Uterus (tissue), 2 donors: ENCODE measurements at regions not wholly inside any gene's neighbourhood (a gene's known extent, or its start where the extent isn't known, plus 50 kb on each side); places are given as distances from the start of the nearest gene placed in this dataset.

ENCODE experiments used
- CTCF ChIP-seq, 4 experiments: fragments of 200-600 bp in 2 of 4; fragments of 450-650 bp in 2 of 4; sonication (generic) in 2 of 4; IDR thresholded peaks; one replicate each; pipeline ENCODE4 v1.5.1; 2016 to 2019; ENCODE audit warnings: antibody characterized with exemption in 4 of 4, mild to moderate bottlenecking in 2 of 4, moderate library complexity in 1 of 4
- POLR2A ChIP-seq, 2 donors: fragments of 450-650 bp; IDR thresholded peaks; one replicate each; pipeline ENCODE4 v1.6.1; 2016; ENCODE audit warnings: antibody characterized with exemption in 2 of 2, mild to moderate bottlenecking in 1 of 2, moderate library complexity in 1 of 2

- TF ChIP-seq CTCF (IDR thresholded peaks at IDR 0.05) (no peak), POLR2A (IDR thresholded peaks at IDR 0.05) (no peak)
These were observed 142.0 kb upstream of the NUDT6 start for GRCh38 chr4:123064390-123064789.
